Activated T-cell treated with anti-CD3 and anti-CD28 coated beads, Interleukin-2, amount 50 U/mL, for 72 hours (primary cell): ENCODE measurements at regions not wholly inside any gene's neighbourhood (a gene's known extent, or its start where the extent isn't known, plus 50 kb on each side); places are given as distances from the start of the nearest gene placed in this dataset.
"Not testable (repeated sequence)": the region's sequence is repeated elsewhere in the genome, so short reads cannot be mapped to it uniquely, and the experiment has no call there.

Experiments used
- ATAC-seq, 2 donors: fragments of 150-1000 bp; cut with Tn5 transposase; replicated peaks in 1 of 2; 2 replicates each; pipeline ENCODE4 v1.10.0; 2021; ENCODE audit warnings: moderate library complexity in 2 of 2, mild to moderate bottlenecking in 1 of 2
- DNase-seq, 2 donors: peaks; one replicate each; pipeline ENCODE4 v3.0.0; 2021 to 2022; ENCODE audit warnings: mixed read lengths in 1 of 2
- H3K27ac Mint-ChIP-seq: one replicate; pipeline ENCODE4 v1.8.0; 2022; ENCODE audit warnings: mild to moderate bottlenecking, moderate library complexity, mixed read lengths
- H3K27me3 Mint-ChIP-seq: one replicate; pipeline ENCODE4 v1.8.0; 2022; ENCODE audit warnings: low read depth, mixed read lengths
- H3K36me3 Mint-ChIP-seq, 2 donors: one replicate each; pipeline ENCODE4 v1.8.0; 2022; ENCODE audit warnings: mixed read lengths in 2 of 2, mild to moderate bottlenecking in 1 of 2; ENCODE audit not compliant: insufficient read depth in 2 of 2
- H3K4me1 Mint-ChIP-seq: one replicate; pipeline ENCODE4 v1.8.0; 2022; ENCODE audit warnings: low read depth, mixed read lengths
- H3K4me3 Mint-ChIP-seq, 2 donors: one replicate each; pipeline ENCODE4 v1.8.0; 2022; ENCODE audit warnings: mild to moderate bottlenecking in 2 of 2, mixed read lengths in 2 of 2, moderate library complexity in 2 of 2
- H3K9me3 Mint-ChIP-seq, 2 donors: one replicate each; pipeline ENCODE4 v1.8.0; 2022; ENCODE audit warnings: mixed read lengths in 2 of 2

DNA sequence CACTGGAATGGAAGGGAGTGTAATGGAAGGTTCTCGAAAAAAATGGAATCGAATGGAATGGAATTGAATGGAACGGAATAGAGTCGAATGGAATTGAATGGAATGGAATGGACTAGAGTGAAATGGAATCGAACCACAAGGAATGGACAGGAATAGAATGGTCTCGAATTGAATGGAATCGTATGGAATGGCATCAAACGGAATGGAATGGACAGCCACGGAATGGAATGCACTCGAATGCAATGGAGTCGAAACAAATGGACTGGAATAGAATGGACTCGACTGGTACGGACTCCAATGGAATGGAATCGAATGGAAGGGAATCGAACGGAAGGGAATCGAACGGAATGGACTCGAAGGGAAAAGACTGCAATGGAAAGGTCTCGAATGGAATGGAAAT is 31055.5 kb downstream of the CDY1 start:
- H3K27ac Mint-ChIP-seq, H3K4me1 Mint-ChIP-seq, DNase-seq, H3K4me3 Mint-ChIP-seq, H3K9me3 Mint-ChIP-seq, H3K27me3 Mint-ChIP-seq, H3K36me3 Mint-ChIP-seq, ATAC-seq: not testable (repeated sequence)

- not testable (repeated sequence) for H3K36me3 Mint-ChIP-seq, ATAC-seq, DNase-seq, H3K27ac Mint-ChIP-seq, H3K4me1 Mint-ChIP-seq, H3K27me3 Mint-ChIP-seq, H3K4me3 Mint-ChIP-seq, H3K9me3 Mint-ChIP-seq
Observed at GRCh38 chrY:56678046-56678626, 31056.2 kb downstream of the CDY1 start.

GRCh38 chrY:56685381-56685780 is 31063.5 kb downstream of the CDY1 start:
- not testable (repeated sequence) for H3K9me3 Mint-ChIP-seq, ATAC-seq, H3K36me3 Mint-ChIP-seq, H3K4me3 Mint-ChIP-seq, H3K4me1 Mint-ChIP-seq, H3K27me3 Mint-ChIP-seq, H3K27ac Mint-ChIP-seq
- peak in 1 of 2 donors; percentile 30 for DNase-seq
